Stomach (tissue), 8 donors: ENCODE measurements at regions not wholly inside any gene's neighbourhood (a gene's known extent, or its start where the extent isn't known, plus 50 kb on each side); places are given as distances from the start of the nearest gene placed in this dataset.

Source experiments
- DNase-seq, 2 donors: peaks; one replicate each; pipeline versions ENCODE4 v3.0.0 to v3.0.0-alpha.2; 2013 to 2019
- H3K27ac ChIP-seq, 5 donors: fragments of 200-600 bp in 4 of 5; sonication (generic) in 4 of 5; one replicate each; pipeline ENCODE4 v1.5.1; 2013 to 2019; ENCODE audit warnings: mild to moderate bottlenecking in 1 of 5, moderate library complexity in 1 of 5
- H3K27me3 ChIP-seq, 3 donors: fragments of 200-600 bp; sonication (generic); one replicate each; pipeline ENCODE4 v1.5.1; 2017 to 2019; ENCODE audit warnings: mixed run types in 1 of 3
- H3K36me3 ChIP-seq, 4 donors: fragments of 200-600 bp; sonication (generic); 1 replicate in 3 of 4; 2 replicates in 1 of 4; pipeline ENCODE4 v1.5.1; 2016 to 2019
- H3K4me1 ChIP-seq, 4 donors: fragments of 200-600 bp; sonication (generic); one replicate each; pipeline ENCODE4 v1.5.1; 2016 to 2019
- H3K4me3 ChIP-seq, 4 donors: fragments of 200-600 bp; sonication (generic) in 3 of 4; one replicate each; pipeline ENCODE4 v1.5.1; 2016 to 2019; ENCODE audit warnings: mild to moderate bottlenecking in 1 of 4
- H3K9me3 ChIP-seq, 4 donors: fragments of 200-600 bp; sonication (generic); one replicate each; pipeline ENCODE4 v1.5.1; 2016 to 2019
- EP300 ChIP-seq: sonication (generic); formaldehyde crosslinking; IDR thresholded peaks from one replicate; pipeline ENCODE4 v1.6.1; 2017; ENCODE audit warnings: antibody characterized with exemption
- POLR2A ChIP-seq, 4 donors: fragments of 450-650 bp; IDR thresholded peaks; one replicate each; pipeline ENCODE4 v1.6.1; 2016; ENCODE audit warnings: antibody characterized with exemption in 4 of 4, control low read depth in 2 of 4, mild to moderate bottlenecking in 1 of 4, moderate library complexity in 1 of 4
- POLR2AphosphoS5 ChIP-seq, 3 donors: sonication (generic); formaldehyde crosslinking; IDR thresholded peaks; one replicate each; pipeline ENCODE4 v1.6.1; 2016; ENCODE audit warnings: antibody characterized with exemption in 3 of 3
- WGBS, 5 donors: extraction: QIAGEN DNeasy Blood & Tissue Kit in 3 of 5; methylation state at CpG; one replicate each; pipeline versions ENCODE4 v1.1.5 to v1.1.7; 2013 to 2018; 5-methylcytosine and 5-hydroxymethylcytosine counted together
- intact Hi-C: fragments of 100-400 bp; cut with DNase I; formaldehyde crosslinking; loops from one replicate; pipeline ENCODE4 v1.15.1; 2023; ENCODE audit warnings: low total_unique reads
- TF ChIP-seq, protein P1 (sequence below), 7 experiments: fragments of 450-650 bp in 4 of 7; fragments of 200-600 bp in 3 of 7; sonication (generic) in 3 of 7; IDR thresholded peaks; one replicate each; pipeline ENCODE4 v1.5.1; 2016 to 2019; ENCODE audit warnings: antibody characterized with exemption in 7 of 7, control low read depth in 2 of 7, mild to moderate bottlenecking in 1 of 7
- donor health status: healthy with polysubstance abuse.
- donor health status: Bipolar disorder and iron deficiency.
- donor health status: healthy.

DNA sequence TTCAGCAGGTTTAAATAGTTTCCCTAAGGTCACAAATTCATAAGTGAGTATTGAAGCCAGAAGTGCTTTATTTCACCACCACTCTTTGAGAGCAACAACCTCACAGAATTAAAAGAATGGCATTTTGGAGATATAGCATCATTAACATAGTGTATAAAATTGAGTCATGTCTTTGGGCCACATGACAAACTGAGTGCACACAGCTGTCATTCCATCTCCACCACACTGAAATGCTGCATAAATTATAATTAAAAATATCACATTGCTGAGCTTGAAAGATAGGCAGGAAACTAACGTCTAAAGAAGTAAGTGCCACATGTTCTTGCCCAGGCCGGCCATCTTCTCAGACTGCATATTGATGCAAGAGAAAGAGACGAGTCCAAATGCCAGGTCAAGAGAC, 897.9 kb upstream of the CNTNAP5 start:
- H3K4me3 ChIP-seq = no peak overlapping the region
- intact Hi-C loops = no loop called here
- no peak for TF ChIP-seq POLR2AphosphoS5 (IDR thresholded peaks at IDR 0.05)
- TF ChIP-seq, protein P1, sequence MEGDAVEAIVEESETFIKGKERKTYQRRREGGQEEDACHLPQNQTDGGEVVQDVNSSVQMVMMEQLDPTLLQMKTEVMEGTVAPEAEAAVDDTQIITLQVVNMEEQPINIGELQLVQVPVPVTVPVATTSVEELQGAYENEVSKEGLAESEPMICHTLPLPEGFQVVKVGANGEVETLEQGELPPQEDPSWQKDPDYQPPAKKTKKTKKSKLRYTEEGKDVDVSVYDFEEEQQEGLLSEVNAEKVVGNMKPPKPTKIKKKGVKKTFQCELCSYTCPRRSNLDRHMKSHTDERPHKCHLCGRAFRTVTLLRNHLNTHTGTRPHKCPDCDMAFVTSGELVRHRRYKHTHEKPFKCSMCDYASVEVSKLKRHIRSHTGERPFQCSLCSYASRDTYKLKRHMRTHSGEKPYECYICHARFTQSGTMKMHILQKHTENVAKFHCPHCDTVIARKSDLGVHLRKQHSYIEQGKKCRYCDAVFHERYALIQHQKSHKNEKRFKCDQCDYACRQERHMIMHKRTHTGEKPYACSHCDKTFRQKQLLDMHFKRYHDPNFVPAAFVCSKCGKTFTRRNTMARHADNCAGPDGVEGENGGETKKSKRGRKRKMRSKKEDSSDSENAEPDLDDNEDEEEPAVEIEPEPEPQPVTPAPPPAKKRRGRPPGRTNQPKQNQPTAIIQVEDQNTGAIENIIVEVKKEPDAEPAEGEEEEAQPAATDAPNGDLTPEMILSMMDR (IDR thresholded peaks at IDR 0.05) = no peak
- no peak for TF ChIP-seq POLR2A (IDR thresholded peaks at IDR 0.05)
- TF ChIP-seq EP300 = no peak
- H3K4me1 ChIP-seq = no peaks in the 10 kb centered on the region
- H3K36me3 ChIP-seq = no peaks in the 10 kb centered on the region
- no peak for DNase-seq
- H3K27ac ChIP-seq = no peak overlapping the region
- H3K27me3 ChIP-seq = no peaks in the 10 kb centered on the region
- 76 to 85% (median 79%) methylated on average over 3 of the region's 3 CpGs for WGBS, 5 donors
- peaks cover 0 to 7% (median 3%) of the 10 kb centered on the region in 4 donors for H3K9me3 ChIP-seq

DNA sequence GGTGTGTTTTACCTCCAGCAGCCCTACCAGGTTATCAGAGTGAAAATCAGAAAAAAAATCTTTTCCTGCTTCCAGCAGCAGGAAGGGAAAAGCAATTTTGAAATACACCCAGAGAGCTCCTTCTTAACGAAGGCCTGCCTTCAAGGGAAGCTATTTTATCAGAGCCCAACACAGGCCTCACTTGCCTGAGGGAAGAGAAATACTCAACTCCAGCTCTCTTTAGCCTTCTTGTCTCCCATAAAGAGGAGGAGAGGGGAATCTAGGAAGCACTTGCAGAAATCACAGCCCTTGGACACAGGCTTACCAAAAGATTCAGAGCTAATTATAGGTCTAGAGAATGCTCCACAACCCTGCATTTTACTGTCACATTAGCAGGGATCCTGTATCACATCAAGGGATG, 896.1 kb upstream of the CNTNAP5 start:
- H3K27ac ChIP-seq = no peak overlapping the region
- H3K27me3 ChIP-seq = no peaks in the 10 kb centered on the region
- no peaks in the 10 kb centered on the region for H3K4me1 ChIP-seq
- no peak for DNase-seq
- WGBS, 5 donors = 40 to 65% (median 47%) methylated on average over 1 of the region's 1 CpG
- H3K36me3 ChIP-seq = no peaks in the 10 kb centered on the region
- intact Hi-C loops = no loop called here
- TF ChIP-seq POLR2A (IDR thresholded peaks at IDR 0.05) (no peak), POLR2AphosphoS5 (IDR thresholded peaks at IDR 0.05) (no peak), EP300 (no peak)
- TF ChIP-seq, protein P1 (IDR thresholded peaks at IDR 0.05) = no peak
- H3K9me3 ChIP-seq = peaks cover 0 to 17% (median 5%) of the 10 kb centered on the region in 4 donors
- no peak overlapping the region for H3K4me3 ChIP-seq

DNA sequence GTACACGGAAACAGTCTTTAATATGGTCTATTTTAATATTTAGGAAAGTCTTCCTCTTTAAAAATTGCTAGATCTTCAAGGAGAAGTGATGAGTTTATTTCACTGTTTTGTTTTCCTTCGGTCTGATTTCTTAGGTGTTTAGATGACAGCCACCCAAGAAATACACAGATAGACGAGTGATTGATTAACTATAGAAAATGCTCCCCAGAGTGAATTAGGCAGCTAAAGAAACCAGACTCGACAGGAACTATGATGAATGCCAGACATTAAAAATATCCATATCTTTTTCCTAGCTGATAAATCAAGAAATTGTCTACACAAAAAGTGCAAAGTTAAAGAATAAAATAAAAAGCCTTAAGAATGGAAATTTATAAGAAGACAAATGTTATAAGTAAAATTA, 888.7 kb upstream of the CNTNAP5 start:
- Histone ChIP-seq H3K4me1 (no peaks in the 10 kb centered on the region), H3K27ac (no peak overlapping the region), H3K9me3 (peaks cover 0 to 17% (median 5%) of the 10 kb centered on the region in 4 donors), H3K27me3 (no peaks in the 10 kb centered on the region), H3K36me3 (no peaks in the 10 kb centered on the region), H3K4me3 (no peak overlapping the region)
- 63 to 80% (median 73%) methylated on average over 4 of the region's 4 CpGs for WGBS, 5 donors
- no peak for DNase-seq
- intact Hi-C loops = no loop called here
- TF ChIP-seq POLR2A (IDR thresholded peaks at IDR 0.05) = no peak
- TF ChIP-seq POLR2AphosphoS5 (IDR thresholded peaks at IDR 0.05) = no peak
- TF ChIP-seq, protein P1 (IDR thresholded peaks at IDR 0.05) = no peak
- no peak for TF ChIP-seq EP300

DNA sequence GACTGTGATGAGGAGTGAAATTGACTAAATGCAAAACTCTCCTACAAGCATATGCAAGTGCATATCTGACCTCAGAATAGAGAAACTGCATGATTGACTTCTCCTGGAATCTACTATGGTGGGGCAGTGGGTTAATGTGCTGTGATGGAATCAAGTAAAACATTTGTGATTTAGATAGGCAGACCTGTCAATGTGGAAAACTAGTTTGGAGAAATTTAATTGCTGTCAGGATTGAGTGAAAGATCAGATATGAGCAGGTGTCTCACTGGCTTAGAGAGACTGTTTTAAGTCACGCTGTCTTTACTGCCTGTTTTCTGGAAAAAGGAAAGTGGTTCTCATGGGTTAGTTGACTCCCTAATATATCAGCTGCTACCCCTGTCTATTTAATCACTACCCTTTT, 881.0 kb upstream of the CNTNAP5 start:
- WGBS, 5 donors = 80 to 93% (median 92%) methylated on average over 1 of the region's 1 CpG
- no peak overlapping the region for H3K4me3 ChIP-seq
- intact Hi-C loops = no loop called here
- DNase-seq = no peak
- no peak overlapping the region for H3K27ac ChIP-seq
- H3K36me3 ChIP-seq = no peaks in the 10 kb centered on the region
- no peaks in the 10 kb centered on the region for H3K4me1 ChIP-seq
- TF ChIP-seq EP300 (no peak), POLR2A (IDR thresholded peaks at IDR 0.05) (no peak), POLR2AphosphoS5 (IDR thresholded peaks at IDR 0.05) (no peak)
- peaks cover 0 to 4% (median 0%) of the 10 kb centered on the region in 4 donors for H3K9me3 ChIP-seq
- no peaks in the 10 kb centered on the region for H3K27me3 ChIP-seq

DNA sequence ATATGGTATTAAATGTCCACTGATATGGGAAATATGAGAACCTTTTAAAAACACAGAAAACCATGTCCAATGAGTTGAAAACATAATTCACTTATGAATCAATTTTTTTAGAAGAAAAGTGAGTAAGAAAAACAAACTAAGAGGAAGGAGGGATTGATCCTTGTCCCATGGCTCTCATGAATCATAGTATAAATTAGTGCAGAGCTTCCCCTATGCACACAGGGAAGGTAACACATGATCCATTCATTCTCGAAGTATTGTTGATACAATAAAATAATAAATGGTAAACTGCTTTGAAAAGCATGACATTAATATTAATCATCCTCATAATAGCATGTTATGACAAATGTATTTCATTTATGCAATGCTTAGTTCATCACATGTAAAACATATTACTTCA, 872.0 kb upstream of the CNTNAP5 start:
- H3K9me3 ChIP-seq = no peaks in the 10 kb centered on the region
- no peak for DNase-seq
- H3K36me3 ChIP-seq = no peaks in the 10 kb centered on the region
- H3K4me3 ChIP-seq = no peak overlapping the region
- TF ChIP-seq EP300 (no peak), POLR2AphosphoS5 (IDR thresholded peaks at IDR 0.05) (no peak), POLR2A (IDR thresholded peaks at IDR 0.05) (no peak)
- TF ChIP-seq, protein P1 (IDR thresholded peaks at IDR 0.05) = no peak
- WGBS, 5 donors = 24 to 59% (median 50%) methylated on average over 1 of the region's 1 CpG
- H3K27me3 ChIP-seq = no peaks in the 10 kb centered on the region
- intact Hi-C loops = no loop called here
- H3K4me1 ChIP-seq = no peaks in the 10 kb centered on the region
- no peak overlapping the region for H3K27ac ChIP-seq
